HCT116 (cell line): ENCODE measurements at regions not wholly inside any gene's neighbourhood (a gene's known extent, or its start where the extent isn't known, plus 50 kb on each side); places are given as distances from the start of the nearest gene placed in this dataset.

Experiments used
- CTCF ChIP-seq, 3 experiments: fragments of 200-600 bp in 1 of 3; sonication (generic) in 1 of 3; IDR thresholded peaks in 2 of 3; conservative IDR thresholded peaks in 1 of 3; 2 replicates each; pipeline ENCODE4 v1.5.1; 2012 to 2017; ENCODE audit warnings: low read depth in 2 of 3, low read length in 2 of 3, antibody characterized with exemption in 1 of 3, borderline replicate concordance in 1 of 3, control low read depth in 1 of 3, mild to moderate bottlenecking in 1 of 3, mixed read lengths in 1 of 3, mixed run types in 1 of 3, moderate library complexity in 1 of 3; ENCODE audit not compliant: insufficient read depth in 1 of 3
- EZH2 ChIP-seq: fragments of 200-600 bp; sonication (generic); IDR thresholded peaks from 2 replicates; pipeline ENCODE4 v1.6.1; 2017; ENCODE audit warnings: antibody characterized with exemption, mixed run types
- POLR2AphosphoS5 ChIP-seq: IDR thresholded peaks from 2 replicates; pipeline ENCODE4 v1.6.1; 2011; ENCODE audit warnings: mild to moderate bottlenecking, low read depth, low read length, moderate library complexity
- RAD21 ChIP-seq: IDR thresholded peaks from 2 replicates; pipeline ENCODE4 v1.6.1; 2012; ENCODE audit warnings: low read depth, mild to moderate bottlenecking
- TCF7L2 ChIP-seq: IDR thresholded peaks from 2 replicates; pipeline ENCODE4 v1.7.0; 2011; ENCODE audit warnings: borderline replicate concordance, inconsistent platforms; ENCODE audit not compliant: insufficient read depth, insufficient read length; ENCODE audit errors: extremely low read depth
- TF ChIP-seq, protein P1 (sequence below): IDR thresholded peaks from 2 replicates; pipeline ENCODE4 v1.6.1; 2012

DNA sequence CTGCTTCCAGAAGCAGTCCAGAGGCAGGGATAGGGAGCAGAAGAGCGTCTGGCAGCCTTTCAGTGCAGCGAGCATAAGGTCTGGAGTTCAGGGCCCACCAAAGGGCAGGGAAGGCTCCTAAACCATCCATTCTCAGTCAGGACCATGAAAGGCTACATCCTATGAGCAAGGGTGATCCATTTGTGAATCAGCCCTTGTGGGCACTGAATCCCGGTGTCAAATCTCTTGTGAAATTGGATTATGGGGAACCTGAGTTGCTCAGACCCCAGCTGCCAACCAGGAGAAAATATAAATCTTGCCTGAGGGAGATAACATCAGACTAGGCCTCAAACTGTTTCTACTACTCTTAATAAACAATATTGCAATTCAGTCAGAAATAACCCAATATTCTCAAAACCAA is 204.4 kb downstream of the SYK start:
- TF ChIP-seq EZH2, result no peak
- no peak for TF ChIP-seq CTCF (IDR thresholded peaks at IDR 0.05 in 2 of 3, conservative IDR thresholded peaks at IDR 0.05 in 1 of 3; ENCODE audit: borderline replicate concordance in 1 of 3, insufficient read depth in 1 of 3, low read depth in 2 of 3, low read length in 2 of 3)
- no peak for TF ChIP-seq RAD21
- TF ChIP-seq POLR2AphosphoS5, result no peak
- TF ChIP-seq TCF7L2, result no peak
- TF ChIP-seq, protein P1, sequence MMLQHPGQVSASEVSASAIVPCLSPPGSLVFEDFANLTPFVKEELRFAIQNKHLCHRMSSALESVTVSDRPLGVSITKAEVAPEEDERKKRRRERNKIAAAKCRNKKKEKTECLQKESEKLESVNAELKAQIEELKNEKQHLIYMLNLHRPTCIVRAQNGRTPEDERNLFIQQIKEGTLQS, result no peak
